ENCODE measurements at regions not wholly inside any gene's neighbourhood (a gene's known extent, or its start where the extent isn't known, plus 50 kb on each side); places are given as distances from the start of the nearest gene placed in this dataset.

- TF ChIP-seq REST (IDR thresholded peaks at IDR 0.05; ENCODE audit: insufficient read depth in 1 of 2, low read depth in 2 of 2, low read length in 2 of 2) (no peak), POLR2AphosphoS5 (IDR thresholded peaks at IDR 0.05; ENCODE audit: low read depth, low read length) (no peak)
These were observed 89.0 kb downstream of the MIS18A start for GRCh38 chr21:32189688-32190483.

Data from PFSK-1 (cell line).